Stimulated activated CD4-positive, alpha-beta T cell treated with anti-CD3 and anti-CD28 coated beads, Interleukin-12 subunit alpha, Interleukin-12 subunit beta, amount 100 ng/mL, for 24 hours (primary cell): ENCODE measurements at regions not wholly inside any gene's neighbourhood (a gene's known extent, or its start where the extent isn't known, plus 50 kb on each side); places are given as distances from the start of the nearest gene placed in this dataset.
"Not testable (repeated sequence)": the region's sequence is repeated elsewhere in the genome, so short reads cannot be mapped to it uniquely, and the experiment has no call there.

ENCODE experiments used
- DNase-seq, 2 experiments: peaks; one replicate each; pipeline ENCODE4 v3.0.0-alpha.2; 2020; ENCODE audit warnings: low read depth in 2 of 2

DNA sequence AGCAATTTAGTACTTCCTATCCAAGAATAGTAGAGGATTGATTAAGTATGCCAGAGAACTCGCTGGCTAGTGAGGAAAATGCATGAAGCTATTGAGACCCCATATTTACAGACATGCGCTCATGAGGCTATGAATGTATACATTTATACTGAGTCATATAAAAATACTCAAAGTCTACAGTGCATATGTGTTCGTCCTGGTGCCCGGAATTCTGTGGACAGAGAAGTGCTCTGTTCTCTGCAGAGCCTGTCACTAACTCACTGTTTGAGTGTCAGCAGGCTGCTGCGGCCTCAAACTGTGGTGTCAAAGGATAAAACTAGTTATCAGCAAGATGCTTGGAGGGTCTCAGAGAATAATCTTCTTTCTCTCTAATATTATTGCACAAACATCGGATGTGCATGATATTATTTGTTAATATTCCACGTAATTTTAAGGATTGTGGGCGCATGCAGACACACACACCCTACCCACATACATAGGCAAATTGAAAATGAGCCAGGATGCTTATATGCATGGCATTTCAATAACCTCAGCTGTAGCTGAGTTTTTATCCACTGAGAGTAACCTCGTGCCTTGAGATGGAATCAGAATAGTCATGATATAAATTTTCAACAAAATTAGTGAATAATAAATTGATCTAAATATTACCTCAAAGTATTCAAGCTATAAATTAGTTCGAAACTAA, 50.0 kb upstream of the TSC22D2 start:
- DNase-seq: no peak

- DNase-seq: no peak
Measured at GRCh38 chr3:150357140-150357539, 51.0 kb upstream of the TSC22D2 start.

DNA sequence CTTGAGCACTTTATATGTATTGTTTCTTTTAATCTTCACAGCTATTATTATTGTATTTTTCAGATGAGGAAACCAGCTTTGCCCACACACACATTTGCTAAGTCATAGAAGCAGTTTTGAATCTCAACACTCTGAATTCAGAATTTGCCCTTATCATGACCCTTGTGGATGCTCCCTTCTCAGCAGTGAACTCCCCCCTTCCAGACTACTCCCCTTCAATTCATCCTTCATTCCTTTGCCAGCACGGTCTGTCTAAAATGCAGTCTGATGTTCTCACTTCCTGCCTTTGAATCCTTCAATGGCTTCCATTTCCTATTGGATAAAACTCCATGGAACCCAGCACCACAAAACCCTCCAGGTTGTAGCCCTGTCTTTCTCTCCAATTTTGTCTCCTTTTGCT, 52.5 kb upstream of the TSC22D2 start:
- DNase-seq: no peak

GRCh38 chr3:150352931-150353330, 55.2 kb upstream of the TSC22D2 start:
- DNase-seq: no peak

GRCh38 chr3:150351398-150351797, 56.7 kb upstream of the TSC22D2 start:
- DNase-seq: no peak

- DNase-seq: no peak
Measured at GRCh38 chr3:150349314-150350097, 58.6 kb upstream of the TSC22D2 start.

DNA sequence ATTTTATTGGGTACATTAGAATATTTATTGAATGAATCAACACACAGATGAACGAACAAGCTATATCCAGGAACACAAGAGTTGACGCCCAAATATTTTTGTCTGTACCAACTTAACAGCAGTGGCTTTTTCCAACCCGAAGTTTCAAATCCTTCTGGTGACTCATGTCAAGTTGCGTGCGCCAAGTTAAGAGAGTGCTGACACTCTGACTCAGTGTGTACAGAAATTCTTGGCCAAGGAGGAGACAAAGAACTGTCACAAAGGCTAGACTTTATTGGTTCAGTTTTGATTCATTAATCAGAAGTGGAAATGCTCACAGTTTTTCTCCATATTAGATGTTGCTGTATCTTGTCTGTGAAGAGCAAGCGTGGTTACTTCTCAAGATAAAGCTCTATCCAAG, 59.6 kb upstream of the TSC22D2 start:
- DNase-seq: no peak

GRCh38 chr3:150346981-150347863, 60.9 kb upstream of the TSC22D2 start:
- no peak for DNase-seq

DNA sequence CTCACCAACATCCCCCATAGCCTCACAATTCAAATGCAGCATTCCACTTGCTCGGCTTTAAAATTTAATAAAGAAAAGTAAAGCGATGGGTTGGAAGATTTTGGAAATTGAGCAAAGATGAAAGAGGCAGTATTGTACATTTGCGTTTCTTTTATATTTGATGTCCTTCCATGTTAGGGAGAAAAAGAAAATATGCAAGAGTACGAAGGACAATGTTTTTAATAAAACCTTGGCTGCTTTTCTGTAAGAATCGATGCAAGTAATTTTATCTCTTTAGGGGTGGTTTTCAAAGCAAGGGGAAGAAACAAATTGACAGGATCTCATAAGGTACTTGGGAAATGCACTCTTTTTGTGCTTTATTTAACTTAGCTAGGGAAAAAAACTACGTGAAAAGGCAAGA, 61.8 kb upstream of the TSC22D2 start:
- DNase-seq: no peak

DNA sequence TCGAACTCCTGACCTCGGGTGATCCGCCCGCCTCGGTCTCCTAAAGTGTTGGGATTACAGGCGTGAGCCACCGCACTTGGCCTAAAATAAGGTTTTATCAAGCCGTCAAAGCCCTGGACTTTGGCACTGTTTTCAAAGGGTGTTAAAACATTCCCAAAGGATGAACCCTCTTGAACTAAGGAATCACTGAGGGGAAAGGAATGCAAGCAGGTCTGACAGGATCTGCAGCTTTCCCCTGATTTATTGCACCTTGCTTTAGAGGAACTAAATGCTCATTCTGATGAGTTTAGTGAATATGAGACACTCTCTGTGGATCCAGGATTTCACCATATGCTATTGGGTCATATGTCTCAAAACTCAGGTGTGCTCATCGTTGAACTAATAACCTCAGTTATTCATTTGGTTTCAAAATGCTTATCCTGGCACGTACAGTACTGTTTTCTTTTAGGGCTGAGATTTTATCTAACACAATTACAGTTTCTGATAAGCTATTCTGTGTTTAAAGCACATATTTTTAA, 63.0 kb upstream of the TSC22D2 start:
- DNase-seq: no peak

- DNase-seq: no peak
Measured at GRCh38 chr3:150344079-150344759, 63.9 kb upstream of the TSC22D2 start.

- no peak for DNase-seq
Measured at GRCh38 chr3:150342896-150343467, 65.1 kb upstream of the TSC22D2 start.

DNA sequence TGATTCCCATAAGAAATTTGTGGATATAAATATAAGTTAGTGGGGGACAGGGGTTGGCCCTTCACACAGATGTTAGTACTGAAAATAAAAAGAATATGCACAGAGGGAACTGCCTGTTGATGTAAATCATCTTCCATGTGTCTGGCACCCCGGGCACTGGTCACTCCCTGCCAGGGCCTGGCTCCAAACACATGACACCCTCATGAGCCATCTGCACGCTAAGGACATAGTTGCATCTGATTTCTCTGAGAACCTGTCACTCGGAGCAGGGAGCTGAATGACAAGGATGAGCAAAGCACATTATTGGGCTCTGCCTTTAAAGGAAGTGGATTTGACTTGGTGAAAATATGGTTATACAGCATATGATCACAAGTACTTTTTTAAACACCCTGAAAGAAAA, 66.2 kb upstream of the TSC22D2 start:
- DNase-seq: no peak

DNA sequence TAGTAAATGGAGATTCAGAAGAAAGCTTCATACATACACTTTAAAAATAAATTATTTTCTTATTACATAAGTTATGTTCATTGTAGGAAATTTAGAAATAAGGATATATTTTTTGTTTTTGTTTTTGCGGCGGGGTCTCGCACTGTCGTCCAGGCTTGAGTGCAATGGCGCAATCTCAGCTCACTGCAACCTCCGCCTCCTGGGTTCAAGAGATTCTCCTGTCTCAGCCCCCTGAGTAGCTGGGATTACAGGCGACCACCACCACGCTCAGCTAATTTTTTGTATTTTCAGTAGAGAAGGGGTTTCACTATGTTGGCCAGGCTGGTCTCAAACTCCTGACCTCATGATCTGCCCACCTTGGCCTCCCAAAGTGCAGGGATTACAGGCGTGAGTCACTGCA, 71.7 kb upstream of the TSC22D2 start:
- DNase-seq: not testable (repeated sequence)

GRCh38 chr3:150335631-150336030, 72.5 kb upstream of the TSC22D2 start:
- no peak for DNase-seq

- no peak for DNase-seq
Measured at GRCh38 chr3:150334974-150335373, 73.1 kb upstream of the TSC22D2 start.

GRCh38 chr3:150333477-150333876, 74.6 kb upstream of the TSC22D2 start:
- DNase-seq: no peak

GRCh38 chr3:150331978-150332568, 76.0 kb upstream of the TSC22D2 start:
- DNase-seq: no peak

- DNase-seq: no peak
Measured at GRCh38 chr3:150330872-150331271, 77.2 kb upstream of the TSC22D2 start.

- no peak for DNase-seq
Measured at GRCh38 chr3:150330174-150330573, 77.9 kb upstream of the TSC22D2 start.

- DNase-seq: no peak
Measured at GRCh38 chr3:150329408-150329807, 78.7 kb upstream of the TSC22D2 start.
